ENCODE measurements at regions not wholly inside any gene's neighbourhood (a gene's known extent, or its start where the extent isn't known, plus 50 kb on each side); places are given as distances from the start of the nearest gene placed in this dataset.

GRCh38 chr7:68550027-68550426 is 1048.2 kb upstream of the AUTS2 start:
- DNase-seq (ENCODE audit: low read depth) = no peak
- TF ChIP-seq CTCF (IDR thresholded peaks at IDR 0.05; ENCODE audit: insufficient read depth, low read length, poor library complexity, severe bottlenecking) = no peak
- no peaks in the 10 kb centered on the region for H3K36me3 ChIP-seq (ENCODE audit: control insufficient read depth, insufficient read depth, low read length)
- H3K4me3 ChIP-seq (ENCODE audit: low read depth, low read length) = no peak overlapping the region
- no peaks in the 10 kb centered on the region for H3K27me3 ChIP-seq (ENCODE audit: control insufficient read depth, insufficient read depth, low read length)

- Histone ChIP-seq H3K36me3 (ENCODE audit: control insufficient read depth, insufficient read depth, low read length) (no peaks in the 10 kb centered on the region), H3K27me3 (ENCODE audit: control insufficient read depth, insufficient read depth, low read length) (no peaks in the 10 kb centered on the region), H3K4me3 (ENCODE audit: low read depth, low read length) (no peak overlapping the region)
- TF ChIP-seq CTCF (IDR thresholded peaks at IDR 0.05; ENCODE audit: insufficient read depth, low read length, poor library complexity, severe bottlenecking) = no peak
- DNase-seq (ENCODE audit: low read depth) = no peak
Observed at GRCh38 chr7:68550635-68551034, 1047.6 kb upstream of the AUTS2 start.

- no peak for DNase-seq (ENCODE audit: low read depth)
- no peaks in the 10 kb centered on the region for H3K36me3 ChIP-seq (ENCODE audit: control insufficient read depth, insufficient read depth, low read length)
- H3K27me3 ChIP-seq (ENCODE audit: control insufficient read depth, insufficient read depth, low read length) = no peaks in the 10 kb centered on the region
- no peak for TF ChIP-seq CTCF (IDR thresholded peaks at IDR 0.05; ENCODE audit: insufficient read depth, low read length, poor library complexity, severe bottlenecking)
- no peak overlapping the region for H3K4me3 ChIP-seq (ENCODE audit: low read depth, low read length)
Observed at GRCh38 chr7:68556537-68556936, 1041.7 kb upstream of the AUTS2 start.

- no peak for TF ChIP-seq CTCF (IDR thresholded peaks at IDR 0.05; ENCODE audit: insufficient read depth, low read length, poor library complexity, severe bottlenecking)
- no peak for DNase-seq (ENCODE audit: low read depth)
- no peaks in the 10 kb centered on the region for H3K36me3 ChIP-seq (ENCODE audit: control insufficient read depth, insufficient read depth, low read length)
- H3K4me3 ChIP-seq (ENCODE audit: low read depth, low read length) = no peak overlapping the region
- no peaks in the 10 kb centered on the region for H3K27me3 ChIP-seq (ENCODE audit: control insufficient read depth, insufficient read depth, low read length)
Observed at GRCh38 chr7:68559518-68559917, 1038.8 kb upstream of the AUTS2 start.

- DNase-seq (ENCODE audit: low read depth) = no peak
Observed at GRCh38 chr7:68562323-68562899, 1035.9 kb upstream of the AUTS2 start.

More at GRCh38 chr7:68562323-68562899, 1035.9 kb upstream of the AUTS2 start:
- Histone ChIP-seq H3K27me3 (ENCODE audit: control insufficient read depth, insufficient read depth, low read length) (no peaks in the 10 kb centered on the region), H3K4me3 (ENCODE audit: low read depth, low read length) (no peak overlapping the region), H3K36me3 (ENCODE audit: control insufficient read depth, insufficient read depth, low read length) (no peaks in the 10 kb centered on the region)
- no peak for TF ChIP-seq CTCF (IDR thresholded peaks at IDR 0.05; ENCODE audit: insufficient read depth, low read length, poor library complexity, severe bottlenecking)
